Esophagus muscularis mucosa (tissue), 4 donors: ENCODE measurements at regions not wholly inside any gene's neighbourhood (a gene's known extent, or its start where the extent isn't known, plus 50 kb on each side); places are given as distances from the start of the nearest gene placed in this dataset.

Experiments
- DNase-seq: peaks from one replicate; pipeline ENCODE4 v3.0.0-alpha.2; 2017; ENCODE audit errors: extremely low spot score
- H3K27ac ChIP-seq, 4 donors: fragments of 200-600 bp; sonication (generic); replicated peaks in 1 of 4; 1 replicate in 3 of 4; 2 replicates in 1 of 4; pipeline ENCODE4 v1.5.1; 2016 to 2019; ENCODE audit warnings: mild to moderate bottlenecking in 1 of 4
- H3K27me3 ChIP-seq, 4 donors: fragments of 200-600 bp; sonication (generic); one replicate each; pipeline versions ENCODE4 v1.5.1 to v1.6.0; 2016 to 2019
- H3K36me3 ChIP-seq, 4 donors: fragments of 200-600 bp; sonication (generic); one replicate each; pipeline ENCODE4 v1.5.1; 2016 to 2019
- H3K4me1 ChIP-seq, 4 donors: fragments of 200-600 bp; sonication (generic); one replicate each; pipeline ENCODE4 v1.5.1; 2016 to 2019
- H3K4me3 ChIP-seq, 4 donors: fragments of 200-600 bp; sonication (generic); 1 replicate in 2 of 4; 2 replicates in 2 of 4; pipeline ENCODE4 v1.5.1; 2016 to 2019; ENCODE audit warnings: mild to moderate bottlenecking in 4 of 4, moderate library complexity in 1 of 4
- H3K9me3 ChIP-seq, 4 donors: fragments of 200-600 bp; sonication (generic); 1 replicate in 3 of 4; 2 replicates in 1 of 4; pipeline ENCODE4 v1.5.1; 2016 to 2019
- CTCF ChIP-seq, 3 experiments: fragments of 200-600 bp in 2 of 3; fragments of 450-650 bp in 1 of 3; sonication (generic) in 2 of 3; IDR thresholded peaks; one replicate each; pipeline ENCODE4 v1.5.1; 2017 to 2019; ENCODE audit warnings: antibody characterized with exemption in 3 of 3, mild to moderate bottlenecking in 2 of 3, moderate library complexity in 1 of 3
- EP300 ChIP-seq: sonication (generic); formaldehyde crosslinking; IDR thresholded peaks from one replicate; pipeline ENCODE4 v1.6.1; 2017; ENCODE audit warnings: antibody characterized with exemption
- POLR2A ChIP-seq: fragments of 450-650 bp; IDR thresholded peaks from one replicate; pipeline ENCODE4 v1.6.1; 2017; ENCODE audit warnings: antibody characterized with exemption, moderate library complexity, mild to moderate bottlenecking, low read depth
- POLR2AphosphoS5 ChIP-seq, 2 donors: sonication (generic); formaldehyde crosslinking; IDR thresholded peaks; one replicate each; pipeline ENCODE4 v1.6.1; 2017; ENCODE audit warnings: antibody characterized with exemption in 2 of 2
- WGBS: methylation state at CpG from one replicate; pipeline ENCODE4 v1.1.5; 2018; 5-methylcytosine and 5-hydroxymethylcytosine counted together
- intact Hi-C: fragments of 100-400 bp; cut with DNase I; formaldehyde crosslinking; loops from one replicate; pipeline ENCODE4 v1.15.1; 2023

DNA sequence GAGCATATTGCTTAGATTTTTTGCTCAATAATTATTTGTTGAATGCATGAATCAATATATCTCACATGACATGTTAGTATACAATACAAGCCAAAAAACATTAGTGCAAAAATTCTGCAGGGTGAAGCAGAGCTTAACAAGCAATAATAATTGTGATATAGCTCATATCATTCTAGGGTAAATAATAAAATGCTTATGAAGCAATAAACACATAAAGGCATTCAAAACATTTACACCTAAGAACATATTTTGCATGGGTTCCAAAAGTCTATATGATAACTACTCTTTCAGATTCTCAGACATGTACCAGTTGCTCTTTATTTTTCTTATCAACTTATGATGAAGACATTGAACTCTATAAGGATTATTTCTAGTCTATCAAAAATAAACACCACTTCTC lies 886.2 kb downstream of the TRHDE start:
- no peaks in the 10 kb centered on the region for H3K36me3 ChIP-seq
- H3K9me3 ChIP-seq, result no peaks in the 10 kb centered on the region
- H3K4me3 ChIP-seq, result no peak overlapping the region
- H3K4me1 ChIP-seq, result no peaks in the 10 kb centered on the region
- no peak for DNase-seq
- intact Hi-C loops, result no loop called here
- no peaks in the 10 kb centered on the region for H3K27me3 ChIP-seq
- H3K27ac ChIP-seq, result no peak overlapping the region
- TF ChIP-seq EP300 (no peak), POLR2AphosphoS5 (IDR thresholded peaks at IDR 0.05) (no peak), POLR2A (no peak), CTCF (IDR thresholded peaks at IDR 0.05) (no peak)

GRCh38 chr12:73159954-73160353 lies 887.8 kb downstream of the TRHDE start:
- Histone ChIP-seq H3K27ac (no peak overlapping the region), H3K36me3 (no peaks in the 10 kb centered on the region), H3K4me1 (no peaks in the 10 kb centered on the region), H3K9me3 (no peaks in the 10 kb centered on the region), H3K4me3 (no peak overlapping the region), H3K27me3 (no peaks in the 10 kb centered on the region)
- no peak for DNase-seq
- intact Hi-C loops, result no loop called here
- TF ChIP-seq POLR2A (no peak), CTCF (IDR thresholded peaks at IDR 0.05) (no peak), POLR2AphosphoS5 (IDR thresholded peaks at IDR 0.05) (no peak), EP300 (no peak)

- H3K36me3 ChIP-seq, result no peaks in the 10 kb centered on the region
- H3K9me3 ChIP-seq, result no peaks in the 10 kb centered on the region
- H3K27ac ChIP-seq, result no peak overlapping the region
- H3K4me1 ChIP-seq, result no peaks in the 10 kb centered on the region
- intact Hi-C loops, result no loop called here
- no peaks in the 10 kb centered on the region for H3K27me3 ChIP-seq
- WGBS, result 69% methylated on average over 2 of the region's 2 CpGs
- no peak overlapping the region for H3K4me3 ChIP-seq
- no peak for DNase-seq
- no peak for TF ChIP-seq POLR2A
- TF ChIP-seq CTCF (IDR thresholded peaks at IDR 0.05), result no peak
- no peak for TF ChIP-seq EP300
- TF ChIP-seq POLR2AphosphoS5 (IDR thresholded peaks at IDR 0.05), result no peak
Measured at GRCh38 chr12:73161970-73162369, 889.8 kb downstream of the TRHDE start.

GRCh38 chr12:73180734-73181133 lies 908.6 kb downstream of the TRHDE start:
- intact Hi-C loops, result no loop called here
- Histone ChIP-seq H3K36me3 (no peaks in the 10 kb centered on the region), H3K4me1 (no peaks in the 10 kb centered on the region), H3K9me3 (peaks cover 0 to 20% (median 15%) of the 10 kb centered on the region in 4 donors), H3K27me3 (no peaks in the 10 kb centered on the region), H3K4me3 (no peak overlapping the region), H3K27ac (no peak overlapping the region)
- 66% methylated on average over 3 of the region's 3 CpGs for WGBS
- DNase-seq, result no peak
- no peak for TF ChIP-seq POLR2A
- no peak for TF ChIP-seq CTCF (IDR thresholded peaks at IDR 0.05)
- no peak for TF ChIP-seq EP300
- TF ChIP-seq POLR2AphosphoS5 (IDR thresholded peaks at IDR 0.05), result no peak

DNA sequence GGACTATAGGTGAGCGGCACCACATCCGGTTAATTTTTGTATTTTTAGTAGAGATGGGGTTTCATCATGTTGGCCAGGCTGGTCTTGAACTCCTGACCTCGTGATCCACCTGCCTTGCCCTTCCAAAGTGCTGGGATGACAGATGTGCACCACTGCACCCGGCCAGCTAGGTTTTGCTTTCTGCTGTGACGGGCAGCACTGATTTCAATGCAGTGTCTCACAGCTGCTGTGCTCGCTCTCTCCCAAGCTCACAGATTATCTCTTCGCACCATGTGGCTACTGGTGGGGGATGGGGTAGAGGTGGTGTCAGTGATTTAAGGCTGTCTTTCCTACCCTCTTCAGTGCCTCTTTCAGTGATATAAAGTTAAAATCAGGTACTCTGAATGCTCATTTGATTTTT lies 909.1 kb downstream of the TRHDE start:
- H3K36me3 ChIP-seq, result no peaks in the 10 kb centered on the region
- H3K9me3 ChIP-seq, result peaks cover 0 to 25% (median 19%) of the 10 kb centered on the region in 4 donors
- H3K4me3 ChIP-seq, result no peak overlapping the region
- no peaks in the 10 kb centered on the region for H3K4me1 ChIP-seq
- no peak for TF ChIP-seq EP300
- no peak for TF ChIP-seq POLR2AphosphoS5 (IDR thresholded peaks at IDR 0.05)
- no peak for TF ChIP-seq CTCF (IDR thresholded peaks at IDR 0.05)
- TF ChIP-seq POLR2A, result no peak
- H3K27ac ChIP-seq, result no peak overlapping the region
- intact Hi-C loops, result no loop called here
- no peak for DNase-seq
- H3K27me3 ChIP-seq, result no peaks in the 10 kb centered on the region
- WGBS, result 64% methylated on average over 7 of the region's 7 CpGs
